ENCODE measurements at regions not wholly inside any gene's neighbourhood (a gene's known extent, or its start where the extent isn't known, plus 50 kb on each side); places are given as distances from the start of the nearest gene placed in this dataset.

GRCh38 chr3:59573911-59574310, 524.1 kb upstream of the CFAP20DC start:
- H3K27ac Mint-ChIP-seq, result no peak overlapping the region
- no peak for DNase-seq (ENCODE audit: low spot score)

More at GRCh38 chr3:59573911-59574310, 524.1 kb upstream of the CFAP20DC start:
- Mint-ChIP-seq H3K4me1 (no peaks in the 10 kb centered on the region; the same call in 2 of the 3 replicates), H3K4me3 (no peak overlapping the region), H3K9me3 (no peaks in the 10 kb centered on the region; the same call in 2 of the 3 replicates), H3K27me3 (ENCODE audit: insufficient read depth, low read depth, poor library complexity) (peaks cover 3% of the 10 kb centered on the region), H3K36me3 (ENCODE audit: low read depth) (no peaks in the 10 kb centered on the region)
- Histone ChIP-seq H3K4me2 (no peak overlapping the region), H3K9me2 (ENCODE audit: insufficient read depth) (no peaks in the 10 kb centered on the region), H3K36me3 (ENCODE audit: insufficient read depth) (no peaks in the 10 kb centered on the region), H3K79me2 (replicated peaks; ENCODE audit: insufficient read depth) (no peaks in the 10 kb centered on the region), H2AFZ (no peak overlapping the region), H3K27me3 (ENCODE audit: insufficient read depth) (no peaks in the 10 kb centered on the region), H3K27ac (ENCODE audit: low read depth) (no peak overlapping the region), H3K4me1 (ENCODE audit: insufficient read depth) (no peaks in the 10 kb centered on the region), H3K4me3 (no peak overlapping the region), H4K20me1 (replicated peaks; ENCODE audit: insufficient read depth) (no peaks in the 10 kb centered on the region), H3F3A (replicated peaks; ENCODE audit: low read depth) (no peaks in the 10 kb centered on the region)
- no peak for ATAC-seq
- TF ChIP-seq ZNF462 (CRISPR knock-in tag; IDR thresholded peaks at IDR 0.05) (no peak), EZH2 (IDR thresholded peaks at IDR 0.05; ENCODE audit: low read depth, unreplicated experiment) (no peak)
